GM18520 (cell line): ENCODE measurements at regions not wholly inside any gene's neighbourhood (a gene's known extent, or its start where the extent isn't known, plus 50 kb on each side); places are given as distances from the start of the nearest gene placed in this dataset.

Source experiments
- ATAC-seq: cut with Tn5 transposase; IDR thresholded peaks from one replicate; pipeline ENCODE4 v1.9.1; 2021; ENCODE audit not compliant: unreplicated experiment

DNA sequence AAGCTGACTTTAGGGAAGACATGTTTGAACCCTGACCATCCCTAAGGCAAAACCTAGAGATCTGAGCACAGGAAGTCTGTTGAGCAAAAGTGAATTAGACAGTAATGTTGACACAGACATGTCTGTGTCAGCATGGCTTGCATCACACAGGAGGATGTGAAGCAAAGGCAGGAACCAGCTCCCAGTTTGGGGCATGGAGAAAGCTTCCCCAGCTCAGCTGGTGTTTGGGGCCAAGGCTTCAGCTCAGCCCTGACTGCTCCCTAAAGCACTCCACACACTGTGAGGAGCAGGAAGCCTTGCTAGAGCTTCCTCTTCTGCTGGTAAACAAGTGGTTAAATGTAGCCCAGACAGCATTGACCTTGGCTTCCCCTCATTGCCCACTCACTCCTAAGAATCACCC, 153.8 kb upstream of the UBL3 start:
- no peak for ATAC-seq

DNA sequence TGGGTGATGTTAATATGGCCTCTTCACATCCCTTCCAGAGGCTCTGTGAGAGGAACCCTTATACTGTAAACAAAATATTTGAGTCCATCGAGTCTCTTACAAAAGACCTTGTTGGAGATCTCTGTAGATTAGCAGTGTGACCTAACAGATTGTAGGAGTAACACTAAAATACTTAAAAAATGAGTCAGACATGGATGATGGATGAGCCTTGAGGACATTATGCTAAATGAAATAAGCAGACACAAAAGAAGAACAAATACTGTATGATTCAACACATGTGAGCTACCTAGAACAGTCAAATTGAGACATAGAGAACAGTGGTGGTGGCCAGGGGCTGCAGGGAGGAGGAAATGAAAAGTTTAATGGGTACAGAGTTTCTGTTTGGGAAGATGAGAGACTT, 152.2 kb upstream of the UBL3 start:
- ATAC-seq: no peak

DNA sequence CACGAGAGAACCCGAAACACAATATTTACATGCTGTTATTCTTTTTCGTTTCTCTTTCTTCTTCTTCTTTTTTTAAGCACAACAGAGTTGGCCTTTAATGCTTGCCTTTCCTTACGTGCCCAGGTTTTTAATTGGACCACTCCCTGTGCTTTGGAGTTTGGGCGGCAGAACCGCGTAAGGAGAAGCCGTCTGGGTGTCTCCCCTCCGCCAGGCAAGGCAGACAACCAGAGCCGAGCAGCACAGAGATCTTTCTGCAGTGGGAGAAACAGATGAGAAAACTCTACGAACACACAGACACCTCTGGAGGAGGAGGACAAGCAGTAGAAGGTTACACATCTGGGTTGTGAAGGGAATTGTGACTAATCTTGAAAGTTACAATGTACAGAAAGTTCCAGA, 150.0 kb upstream of the UBL3 start:
- ATAC-seq: no peak

DNA sequence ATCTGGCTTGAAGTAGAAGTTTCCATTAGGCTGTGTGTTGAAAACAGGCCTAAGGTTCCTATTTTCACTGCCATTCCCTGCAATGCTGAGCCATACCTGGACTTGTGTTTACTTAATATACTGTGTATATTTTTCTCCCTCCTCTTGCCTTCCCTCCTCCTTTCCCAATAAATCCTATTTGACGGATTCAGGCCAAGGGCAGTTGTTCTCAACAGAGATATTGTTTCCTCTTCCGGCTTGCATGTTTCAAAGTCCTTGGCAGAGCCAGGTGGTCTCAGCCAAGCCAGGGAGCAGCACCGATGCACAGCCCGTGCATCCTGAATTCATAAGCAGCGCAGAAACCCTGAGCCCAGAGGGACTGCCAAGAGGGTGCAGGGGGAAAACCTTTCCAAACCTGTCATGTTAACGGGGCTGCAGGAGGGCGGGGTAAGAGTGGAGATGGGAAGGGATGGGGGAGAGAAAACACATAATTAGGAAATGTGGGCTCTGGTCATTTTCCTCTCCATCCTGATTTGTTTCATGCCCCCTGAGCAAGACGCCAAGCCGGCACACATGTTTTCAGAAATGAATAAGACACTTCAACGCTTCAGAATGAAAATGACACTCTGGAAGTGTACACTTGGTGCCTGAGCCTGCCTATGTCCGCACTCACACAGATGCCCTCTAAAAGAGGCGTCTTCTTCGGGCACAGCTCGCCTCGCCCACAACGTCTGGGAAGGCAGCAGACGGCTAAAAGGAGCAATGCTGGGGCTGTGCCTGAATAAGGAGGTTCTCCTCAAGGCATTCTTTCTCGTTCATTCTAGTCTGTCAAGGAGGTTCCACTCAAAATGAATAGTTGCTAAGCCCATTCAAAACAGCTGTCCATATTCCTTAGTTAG, 149.3 kb upstream of the UBL3 start:
- no peak for ATAC-seq

DNA sequence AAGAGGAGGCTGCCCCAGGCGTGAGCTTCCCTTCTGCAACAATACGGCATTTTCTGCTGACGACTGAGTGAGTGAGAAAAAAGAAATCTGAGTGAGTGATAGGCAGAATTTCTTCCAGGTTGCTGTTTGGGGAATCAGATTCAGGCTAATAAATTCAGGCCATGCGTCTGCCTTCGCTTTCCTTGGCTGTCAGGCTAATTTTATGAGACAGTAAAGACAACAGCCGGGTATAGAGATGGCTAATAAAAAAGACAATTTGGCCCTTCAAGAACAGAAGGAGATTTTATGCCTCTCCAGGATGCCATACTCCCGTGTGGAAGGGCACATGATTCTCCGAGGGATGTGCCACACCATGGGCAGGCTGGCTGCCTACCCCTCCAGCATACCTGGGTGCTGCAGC, 145.9 kb upstream of the UBL3 start:
- ATAC-seq: no peak

DNA sequence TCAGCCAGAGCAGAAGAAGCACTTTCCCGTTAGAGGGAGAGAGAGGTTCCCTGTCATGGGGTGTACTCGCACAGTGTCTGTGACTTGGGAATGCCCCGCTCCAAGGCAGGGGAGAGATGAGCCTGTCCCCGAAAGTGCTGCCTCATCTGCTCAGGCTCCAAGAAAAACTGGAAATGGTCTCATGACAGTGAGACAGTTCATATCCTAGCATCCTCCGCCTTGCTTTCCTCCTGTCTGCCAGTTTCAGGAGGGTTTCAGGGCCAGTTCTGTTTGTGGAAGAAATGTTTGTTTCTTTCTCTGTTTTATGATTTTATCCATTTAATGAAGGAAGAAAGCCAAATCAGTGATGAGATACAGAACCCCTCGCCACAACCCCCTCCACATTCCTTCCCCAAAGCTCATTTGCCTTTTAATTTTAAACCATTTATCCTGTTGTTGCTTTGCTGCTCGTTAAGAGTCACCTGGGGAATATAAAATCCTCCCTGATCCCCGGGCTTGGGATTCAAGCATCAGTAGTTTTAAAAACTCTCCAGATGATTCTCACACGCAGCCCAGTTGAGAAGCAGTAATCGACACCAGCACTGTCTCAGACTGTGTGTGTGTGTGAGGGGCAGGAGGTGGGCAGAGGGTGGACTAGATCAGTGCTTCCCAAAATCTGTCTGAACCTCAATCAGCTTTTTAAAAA, 144.6 kb upstream of the UBL3 start:
- ATAC-seq: no peak

DNA sequence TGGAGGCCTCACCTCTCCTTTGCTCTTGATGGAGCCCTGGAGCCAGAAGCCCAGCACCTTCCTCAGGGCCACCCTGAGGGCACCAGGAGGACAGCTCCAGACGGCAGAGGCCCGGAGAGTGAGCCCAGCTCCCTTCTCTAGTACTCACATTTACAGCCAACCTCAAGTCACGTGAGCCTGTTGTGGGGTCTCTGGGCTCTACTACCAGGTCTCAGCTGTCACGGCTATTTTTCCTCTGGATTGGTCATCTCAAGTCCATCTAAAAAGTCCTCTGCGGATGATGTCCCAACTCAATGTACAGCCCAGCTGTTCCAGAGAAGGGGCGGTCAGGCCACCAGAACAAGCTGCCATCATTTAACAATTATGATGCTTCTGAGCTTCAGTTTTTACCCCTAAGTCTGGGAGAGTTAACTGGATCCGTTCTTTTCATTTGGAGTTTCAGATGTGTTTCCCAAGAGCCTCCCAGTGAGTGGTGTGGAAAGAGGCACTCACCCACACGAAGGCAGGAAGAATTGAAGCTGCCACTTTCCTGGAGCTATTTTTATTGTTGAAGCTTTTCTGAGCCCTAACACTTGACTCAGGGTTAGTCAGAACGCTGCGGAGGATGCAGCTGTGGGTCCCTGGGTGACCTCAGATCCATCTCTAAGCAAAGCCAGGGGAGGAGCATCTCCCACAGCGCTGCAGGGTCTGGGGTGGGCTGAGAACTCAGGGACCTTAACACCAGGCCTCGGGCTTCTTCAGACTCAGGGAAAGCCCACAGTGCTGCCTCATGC, 143.5 kb upstream of the UBL3 start:
- no peak for ATAC-seq

DNA sequence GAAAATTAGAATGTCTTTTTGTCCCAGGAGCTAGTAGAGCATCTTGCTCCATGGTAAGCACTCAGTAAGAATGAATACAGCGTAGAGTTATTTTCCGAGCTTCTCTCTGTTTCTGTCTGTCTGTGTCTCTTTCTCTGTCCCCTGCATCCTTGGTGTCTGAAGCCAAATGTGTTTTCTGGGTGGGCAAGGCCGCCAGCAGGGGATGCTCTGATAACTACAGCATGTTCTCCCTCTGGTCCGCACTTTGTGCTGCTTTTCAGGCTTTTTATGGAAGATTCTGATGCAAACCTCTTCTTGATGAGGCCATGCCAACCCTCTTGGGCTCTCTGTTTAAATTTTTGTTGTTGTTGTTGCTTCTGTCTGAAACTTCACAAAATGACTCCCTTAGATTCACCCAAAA, 142.8 kb upstream of the UBL3 start:
- no peak for ATAC-seq

DNA sequence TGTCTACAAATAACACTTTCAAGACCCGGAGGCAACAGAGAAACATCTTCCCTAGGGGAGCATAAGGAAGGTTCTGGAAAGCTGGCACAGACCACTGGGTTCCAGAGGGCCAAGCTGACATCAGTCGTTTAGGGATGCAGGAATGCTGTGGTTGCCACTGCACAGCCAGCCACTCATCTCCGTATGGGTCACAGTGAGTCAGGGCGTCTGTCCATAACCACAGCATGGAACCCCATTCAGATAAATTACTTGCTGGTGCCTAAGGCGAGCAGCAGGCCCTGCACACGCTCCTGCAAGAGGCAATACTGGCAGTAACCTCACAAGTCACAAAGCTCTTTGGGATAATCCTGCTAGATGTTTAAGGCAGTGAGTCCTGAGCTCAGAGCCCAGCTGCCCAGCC, 140.9 kb upstream of the UBL3 start:
- no peak for ATAC-seq

DNA sequence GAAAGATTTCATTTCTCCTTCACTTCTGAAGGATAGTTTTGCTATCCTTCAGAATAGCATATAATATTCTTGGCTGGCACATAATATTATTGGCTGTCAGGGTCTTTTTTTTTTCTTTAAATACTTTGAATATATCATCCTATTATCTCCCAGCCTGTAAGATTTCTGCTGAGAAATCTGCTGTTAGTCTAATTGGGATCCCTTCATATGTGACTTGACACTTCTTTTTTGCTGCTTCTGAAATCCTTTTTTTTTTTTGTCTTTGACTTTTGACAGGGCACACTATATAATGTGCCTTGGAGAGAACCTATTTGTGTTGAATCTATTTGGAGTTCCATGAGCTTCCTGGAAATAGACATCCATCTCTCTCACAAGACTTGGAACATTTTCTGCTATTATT, 136.9 kb upstream of the UBL3 start:
- no peak for ATAC-seq

DNA sequence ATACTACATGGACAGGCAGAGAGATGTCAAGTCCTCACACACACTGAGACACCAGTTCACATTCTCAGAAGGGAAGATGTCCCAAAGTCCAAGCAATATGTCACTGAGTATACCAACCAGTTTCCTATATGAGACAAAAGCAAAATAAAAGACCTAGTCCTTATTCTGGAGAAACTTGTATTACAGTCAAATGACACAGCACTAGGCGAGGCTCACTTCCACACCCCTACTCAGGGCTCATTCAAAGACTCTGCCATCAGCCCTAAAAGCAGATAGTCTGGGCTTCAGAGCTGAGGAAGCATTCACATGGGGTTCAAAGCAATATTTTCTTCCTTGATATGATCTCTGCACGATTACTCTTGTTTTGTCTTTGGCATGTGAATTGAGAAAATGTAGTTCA, 129.9 kb upstream of the UBL3 start:
- ATAC-seq: no peak

DNA sequence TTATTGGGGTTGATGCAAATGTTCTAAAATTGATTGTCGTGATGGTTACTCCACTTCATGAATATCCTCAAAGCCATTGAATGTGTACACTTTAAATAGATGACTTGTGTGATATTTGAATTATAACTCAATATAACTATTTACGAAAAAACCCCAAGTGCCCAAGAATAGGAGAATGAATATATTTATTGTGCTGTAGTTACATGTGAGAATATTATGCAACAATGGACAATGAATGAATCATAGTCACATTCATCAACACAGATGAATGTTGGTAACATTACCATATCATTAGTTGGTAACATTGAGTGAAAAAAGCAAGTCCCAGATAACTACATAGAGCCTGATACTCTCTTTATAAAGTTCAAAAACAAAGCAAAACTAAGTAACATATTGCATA, 127.8 kb upstream of the UBL3 start:
- no peak for ATAC-seq

DNA sequence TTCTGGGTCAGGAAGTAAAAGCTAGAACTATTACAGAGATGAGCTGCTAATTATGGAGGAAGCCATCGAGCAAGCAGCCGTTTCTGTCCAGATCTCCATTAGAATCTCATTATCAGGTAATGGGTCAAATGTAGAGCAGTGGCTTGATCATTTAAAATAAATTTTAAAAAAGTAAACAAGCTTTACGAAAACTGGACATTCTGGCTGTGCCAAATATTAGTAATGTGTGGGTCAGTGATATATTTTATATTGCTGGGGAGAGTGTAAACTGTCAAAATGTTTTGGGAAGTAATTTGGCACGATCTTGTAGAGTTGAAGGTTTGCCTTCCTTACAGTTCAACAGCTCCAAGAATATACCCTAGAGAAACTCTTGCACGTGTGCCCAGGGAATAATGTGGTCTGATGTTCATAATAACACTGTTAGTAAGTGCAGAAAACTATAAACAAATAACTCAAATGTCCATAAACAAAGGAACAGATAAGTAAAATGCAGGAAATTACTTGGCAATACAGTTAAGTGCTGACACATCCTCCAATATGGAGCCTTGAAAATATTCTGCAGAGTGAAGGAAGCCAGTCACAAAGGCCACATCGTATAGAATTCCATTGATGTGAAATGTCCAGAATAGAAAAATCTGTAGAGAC, 127.2 kb upstream of the UBL3 start:
- no peak for ATAC-seq

DNA sequence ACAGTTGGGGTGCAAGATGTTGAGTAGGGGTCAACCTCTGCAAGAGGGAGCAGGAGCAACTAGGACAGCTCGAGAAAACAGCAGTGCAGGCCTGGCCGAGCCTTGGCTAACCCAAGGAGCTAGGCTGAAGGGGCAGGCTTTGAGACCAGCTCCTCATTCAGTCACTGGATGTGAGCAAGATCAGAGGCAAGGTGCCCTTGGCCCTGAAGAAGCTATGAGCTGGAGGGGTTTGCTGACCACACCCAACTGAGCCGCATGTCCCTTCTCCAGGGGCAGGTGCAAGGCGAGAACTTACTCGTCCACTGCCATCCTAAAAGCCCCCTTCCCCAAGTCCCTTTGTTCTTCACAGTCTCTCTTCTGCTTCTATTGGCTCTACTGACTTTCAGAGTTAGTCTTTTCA, 126.1 kb upstream of the UBL3 start:
- ATAC-seq: no peak

DNA sequence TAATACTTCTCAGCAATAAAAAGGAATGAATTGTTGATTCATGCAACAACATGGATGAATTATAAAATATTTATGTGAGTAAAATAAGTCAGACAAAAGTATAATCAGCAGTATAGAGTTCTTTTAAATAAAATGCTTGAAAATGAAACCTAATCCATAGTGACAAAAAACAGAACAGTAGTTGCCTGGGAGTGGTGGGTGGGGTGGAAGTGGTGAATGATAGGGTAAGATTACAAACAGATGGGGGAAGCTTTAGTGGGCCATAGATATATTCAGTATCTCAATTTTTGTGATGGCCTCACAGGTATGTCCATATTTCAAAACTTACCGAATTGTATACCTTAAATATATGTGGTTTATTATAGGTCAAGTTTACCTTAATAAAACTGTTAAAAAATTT, 124.9 kb upstream of the UBL3 start:
- no peak for ATAC-seq

DNA sequence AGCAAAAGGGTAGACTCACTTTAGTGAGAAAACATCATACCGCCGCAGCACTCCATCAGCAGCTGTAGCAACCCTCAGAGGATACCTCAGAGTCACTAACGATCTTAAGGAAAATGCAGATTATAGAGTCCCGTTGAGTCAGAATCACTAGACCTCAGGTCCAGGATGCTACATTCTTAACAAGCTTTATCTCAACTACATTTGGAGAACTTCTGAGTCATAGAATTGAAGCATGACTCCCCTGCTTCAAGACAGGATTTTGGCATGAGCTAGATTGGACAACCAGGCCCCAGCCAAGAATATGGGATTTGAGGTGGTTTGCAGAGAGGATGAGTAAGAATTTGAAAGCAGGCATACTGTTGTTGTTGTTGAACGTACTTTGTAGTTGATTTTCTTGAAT, 118.9 kb upstream of the UBL3 start:
- ATAC-seq: no peak

DNA sequence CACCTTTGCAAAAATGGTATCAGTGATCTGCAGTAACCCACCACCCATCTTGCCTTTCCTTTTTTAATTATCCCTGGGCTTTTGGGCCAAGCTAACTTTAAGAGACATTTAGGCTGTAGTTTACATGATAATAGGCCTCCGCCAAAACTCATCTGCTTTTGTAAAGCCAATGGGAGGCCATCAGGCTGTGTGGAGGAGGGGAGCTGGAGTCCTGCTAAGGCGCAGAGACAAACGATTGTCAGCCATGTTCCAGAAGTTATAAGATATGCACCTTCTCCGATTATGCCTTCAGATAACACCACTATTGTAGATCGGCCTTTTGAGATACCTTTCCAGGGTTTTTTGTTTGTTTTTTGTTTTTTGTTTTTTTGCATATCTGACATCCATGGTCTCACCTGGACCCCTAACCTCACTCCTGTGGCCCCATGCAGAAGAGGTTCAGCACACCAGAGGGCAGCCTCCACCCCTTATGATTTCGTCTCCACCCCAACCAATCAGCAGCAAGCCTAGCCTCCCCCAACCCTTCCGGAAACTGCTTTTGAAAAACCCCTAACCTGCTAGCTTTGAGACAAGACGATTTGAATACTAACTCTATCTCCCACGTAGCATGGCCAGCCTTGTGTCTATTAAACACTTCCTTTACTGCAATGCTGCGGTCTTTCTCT, 113.9 kb upstream of the UBL3 start:
- no peak for ATAC-seq

DNA sequence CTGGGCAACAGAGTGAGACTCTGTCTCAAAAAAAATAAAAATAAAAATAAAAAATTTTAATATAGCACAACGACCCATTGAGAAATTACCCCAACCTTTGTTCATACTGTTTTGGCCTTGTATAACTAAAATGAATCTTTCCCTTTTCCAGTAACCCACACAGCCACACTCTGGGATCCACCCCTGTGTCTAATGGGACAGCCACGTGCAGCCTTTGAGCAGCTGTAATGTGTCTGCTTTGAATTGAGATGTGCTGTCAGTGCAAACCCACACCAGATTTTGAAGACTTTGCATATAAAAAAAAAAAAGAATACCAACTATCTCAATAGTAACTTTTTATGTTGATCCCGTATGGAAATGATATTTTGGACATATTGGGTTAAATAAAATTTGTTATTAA, 112.7 kb upstream of the UBL3 start:
- ATAC-seq: no peak

DNA sequence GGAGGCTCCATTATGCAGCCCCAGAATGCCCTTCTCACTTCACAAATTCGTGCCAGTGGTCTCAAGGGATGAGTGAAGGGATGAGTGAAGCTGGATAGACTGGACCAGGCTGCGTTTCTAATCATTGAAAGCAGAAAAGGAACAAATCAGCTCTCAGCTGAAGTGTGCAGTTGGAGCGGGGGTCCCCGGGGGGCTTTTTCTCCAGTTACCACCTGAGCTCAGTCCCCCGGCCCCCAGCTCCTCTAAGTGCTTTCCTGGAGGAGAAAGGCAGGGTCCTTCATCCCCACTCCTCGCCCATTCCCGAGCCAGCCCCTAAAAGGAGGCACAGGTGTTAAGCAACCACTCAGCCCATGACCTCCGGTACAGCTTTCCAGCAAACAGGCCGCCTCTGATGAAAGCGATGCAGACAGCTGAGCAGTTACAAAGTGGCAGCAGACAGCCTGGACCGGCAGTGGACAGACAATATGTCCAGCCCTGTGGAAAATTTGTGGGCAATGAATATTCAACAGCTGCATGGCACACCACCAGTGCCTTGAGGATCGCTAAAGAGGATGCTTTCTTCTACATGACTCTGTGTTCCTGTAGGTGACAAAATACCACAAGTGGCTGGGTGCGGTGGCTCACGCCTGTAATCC, 110.7 kb upstream of the UBL3 start:
- ATAC-seq: no peak

DNA sequence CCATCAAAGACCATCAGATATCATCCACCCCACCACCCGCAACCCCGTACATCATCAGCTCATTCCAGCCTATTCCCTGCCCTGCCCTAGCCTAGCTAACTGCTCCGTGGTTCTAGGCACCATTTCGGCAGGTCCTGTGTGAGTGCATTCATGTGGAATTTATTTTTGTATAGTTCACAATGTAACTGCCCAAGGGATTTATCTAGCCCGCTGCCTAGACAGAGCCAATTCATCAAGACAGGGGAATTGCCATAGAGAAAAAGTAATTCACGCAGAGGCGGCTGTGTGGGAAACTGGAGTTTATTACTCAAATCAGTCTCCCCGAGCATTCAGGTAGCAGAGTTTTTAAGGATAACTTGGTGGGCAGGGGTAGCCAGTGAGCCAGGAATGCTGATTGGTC, 109.2 kb upstream of the UBL3 start:
- ATAC-seq: no peak
